ENCODE measurements at regions not wholly inside any gene's neighbourhood (a gene's known extent, or its start where the extent isn't known, plus 50 kb on each side); places are given as distances from the start of the nearest gene placed in this dataset.

- H3K27ac Mint-ChIP-seq (ENCODE audit: unreplicated experiment) = no peak overlapping the region
- no peak overlapping the region for H3K4me3 Mint-ChIP-seq (ENCODE audit: low read depth, unreplicated experiment)
- no peaks in the 10 kb centered on the region for H3K4me1 Mint-ChIP-seq (ENCODE audit: low read depth, unreplicated experiment)
- TF ChIP-seq CTCF (IDR thresholded peaks at IDR 0.05; ENCODE audit: unreplicated experiment) = no peak
- H3K36me3 Mint-ChIP-seq (ENCODE audit: insufficient read depth, unreplicated experiment) = no peaks in the 10 kb centered on the region
- intact Hi-C loops (cut with micrococcal nuclease; ENCODE audit: unreplicated experiment) = no loop called here
- DNase-seq = no peak
- no peaks in the 10 kb centered on the region for H3K27me3 Mint-ChIP-seq (ENCODE audit: unreplicated experiment)
- no peaks in the 10 kb centered on the region for H3K9me3 Mint-ChIP-seq (ENCODE audit: low read depth, unreplicated experiment)
- CTCF ChIA-PET = no interaction called here
- BruUV-seq (replicated peaks) = no TSS peak
These were observed 95.1 kb upstream of the CCNG1 start for GRCh38 chr5:163342306-163342705.

GRCh38 chr5:163345216-163345615 lies 92.2 kb upstream of the CCNG1 start:
- intact Hi-C loops (cut with micrococcal nuclease; ENCODE audit: unreplicated experiment) = loop anchor here (5.0 kb wide), 1 partner anchor 1493 kb away; no protein-coding TSS in a partner anchor
- no peak for DNase-seq
- no peaks in the 10 kb centered on the region for H3K4me1 Mint-ChIP-seq (ENCODE audit: low read depth, unreplicated experiment)
- H3K27me3 Mint-ChIP-seq (ENCODE audit: unreplicated experiment) = no peaks in the 10 kb centered on the region
- H3K4me3 Mint-ChIP-seq (ENCODE audit: low read depth, unreplicated experiment) = no peak overlapping the region
- BruUV-seq (replicated peaks) = no TSS peak
- H3K27ac Mint-ChIP-seq (ENCODE audit: unreplicated experiment) = no peak overlapping the region
- H3K9me3 Mint-ChIP-seq (ENCODE audit: low read depth, unreplicated experiment) = no peaks in the 10 kb centered on the region
- no peak for TF ChIP-seq CTCF (IDR thresholded peaks at IDR 0.05; ENCODE audit: unreplicated experiment)
- CTCF ChIA-PET = no interaction called here
- H3K36me3 Mint-ChIP-seq (ENCODE audit: insufficient read depth, unreplicated experiment) = no peaks in the 10 kb centered on the region

DNA sequence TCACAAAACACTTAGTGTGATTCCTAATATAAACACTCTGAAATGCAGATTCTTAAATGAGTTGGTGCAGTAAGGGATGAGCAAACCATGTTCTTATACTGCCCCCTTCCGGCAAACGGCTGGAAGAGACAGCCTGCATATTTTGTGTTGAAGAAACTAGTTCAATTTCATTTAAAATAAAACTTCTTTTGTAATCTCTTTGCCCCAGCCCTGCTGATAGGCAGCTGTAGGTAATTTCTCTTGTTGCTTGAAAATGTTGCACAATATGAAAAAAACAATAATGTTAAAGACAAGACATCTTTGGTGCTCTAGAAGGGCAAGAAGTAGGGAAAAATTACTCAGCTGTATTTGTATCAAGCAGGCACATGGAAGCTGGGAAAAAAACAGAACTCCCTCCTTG lies 89.7 kb upstream of the CCNG1 start:
- Mint-ChIP-seq H3K27ac (ENCODE audit: unreplicated experiment) (no peak overlapping the region), H3K4me1 (ENCODE audit: low read depth, unreplicated experiment) (no peaks in the 10 kb centered on the region), H3K9me3 (ENCODE audit: low read depth, unreplicated experiment) (no peaks in the 10 kb centered on the region), H3K36me3 (ENCODE audit: insufficient read depth, unreplicated experiment) (no peaks in the 10 kb centered on the region), H3K27me3 (ENCODE audit: unreplicated experiment) (no peaks in the 10 kb centered on the region), H3K4me3 (ENCODE audit: low read depth, unreplicated experiment) (no peak overlapping the region)
- peak; percentile 76 for DNase-seq
- peak; percentile 69 for TF ChIP-seq CTCF (IDR thresholded peaks at IDR 0.05; ENCODE audit: unreplicated experiment)
- intact Hi-C loops (cut with micrococcal nuclease; ENCODE audit: unreplicated experiment) = loop anchor here (1.0 to 5.0 kb wide), 3 partner anchors 61 to 1803 kb away; no protein-coding TSS in a partner anchor
- no TSS peak for BruUV-seq (replicated peaks)
- CTCF ChIA-PET = interaction anchor here (0.7 kb wide), 1 partner anchor 24 kb away, joined by 3 read pairs; no protein-coding TSS in a partner anchor

DNA sequence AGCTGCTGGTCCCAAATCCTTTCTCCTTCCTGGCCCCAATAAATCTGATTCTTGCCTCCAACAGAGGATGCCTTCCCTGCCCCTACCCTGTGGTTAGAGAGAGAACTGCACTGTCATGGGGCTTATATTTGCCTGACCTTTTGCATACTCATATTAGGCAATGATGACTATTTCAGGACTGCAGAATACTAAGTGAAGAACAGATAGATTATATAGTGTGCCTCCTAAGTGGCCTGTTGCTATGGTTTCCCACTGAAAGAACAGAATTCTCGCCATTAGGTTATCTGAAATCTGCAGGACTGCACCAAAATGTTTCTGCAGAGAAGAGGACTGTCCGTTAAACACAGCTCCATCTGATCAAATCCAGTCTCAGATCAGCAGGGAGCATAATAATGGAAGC lies 87.3 kb upstream of the CCNG1 start:
- no peaks in the 10 kb centered on the region for H3K27me3 Mint-ChIP-seq (ENCODE audit: unreplicated experiment)
- BruUV-seq (replicated peaks) = no TSS peak
- no peaks in the 10 kb centered on the region for H3K36me3 Mint-ChIP-seq (ENCODE audit: insufficient read depth, unreplicated experiment)
- DNase-seq = no peak
- H3K27ac Mint-ChIP-seq (ENCODE audit: unreplicated experiment) = no peak overlapping the region
- intact Hi-C loops (cut with micrococcal nuclease; ENCODE audit: unreplicated experiment) = no loop called here
- TF ChIP-seq CTCF (IDR thresholded peaks at IDR 0.05; ENCODE audit: unreplicated experiment) = no peak
- H3K9me3 Mint-ChIP-seq (ENCODE audit: low read depth, unreplicated experiment) = no peaks in the 10 kb centered on the region
- no peak overlapping the region for H3K4me3 Mint-ChIP-seq (ENCODE audit: low read depth, unreplicated experiment)
- CTCF ChIA-PET = no interaction called here
- H3K4me1 Mint-ChIP-seq (ENCODE audit: low read depth, unreplicated experiment) = no peaks in the 10 kb centered on the region

Data from Calu3 (cell line).